Uterus (tissue), 3 donors: ENCODE measurements at regions not wholly inside any gene's neighbourhood (a gene's known extent, or its start where the extent isn't known, plus 50 kb on each side); places are given as distances from the start of the nearest gene placed in this dataset.

Experiments
- DNase-seq, 2 donors: peaks; one replicate each; pipeline ENCODE4 v3.0.0-alpha.2; 2019 to 2020
- H3K27ac ChIP-seq, 2 donors: fragments of 200-600 bp; sonication (generic); 1 replicate in 1 of 2; 2 replicates in 1 of 2; pipeline ENCODE4 v1.5.1; 2016 to 2018
- H3K27me3 ChIP-seq, 2 donors: fragments of 200-600 bp; sonication (generic); one replicate each; pipeline ENCODE4 v1.5.1; 2018 to 2019; ENCODE audit warnings: control low read depth in 1 of 2
- H3K36me3 ChIP-seq, 2 donors: fragments of 200-600 bp; sonication (generic); one replicate each; pipeline ENCODE4 v1.5.1; 2019; ENCODE audit warnings: control low read depth in 1 of 2
- H3K4me1 ChIP-seq, 2 donors: fragments of 200-600 bp; sonication (generic); one replicate each; pipeline ENCODE4 v1.5.1; 2018 to 2019; ENCODE audit warnings: control low read depth in 1 of 2
- H3K4me3 ChIP-seq, 2 donors: fragments of 200-600 bp; sonication (generic); 1 replicate in 1 of 2; 2 replicates in 1 of 2; pipeline ENCODE4 v1.5.1; 2018 to 2019; ENCODE audit warnings: mild to moderate bottlenecking in 1 of 2
- H3K9me3 ChIP-seq, 2 donors: fragments of 200-600 bp; sonication (generic); one replicate each; pipeline ENCODE4 v1.5.1; 2019; ENCODE audit warnings: control low read depth in 1 of 2
- CTCF ChIP-seq, 4 experiments: fragments of 200-600 bp in 2 of 4; fragments of 450-650 bp in 2 of 4; sonication (generic) in 2 of 4; IDR thresholded peaks; one replicate each; pipeline ENCODE4 v1.5.1; 2016 to 2019; ENCODE audit warnings: antibody characterized with exemption in 4 of 4, mild to moderate bottlenecking in 2 of 4, moderate library complexity in 1 of 4
- POLR2A ChIP-seq, 2 donors: fragments of 450-650 bp; IDR thresholded peaks; one replicate each; pipeline ENCODE4 v1.6.1; 2016; ENCODE audit warnings: antibody characterized with exemption in 2 of 2, mild to moderate bottlenecking in 1 of 2, moderate library complexity in 1 of 2
- intact Hi-C: fragments of 100-400 bp; cut with DNase I; formaldehyde crosslinking; loops from one replicate; pipeline ENCODE4 v1.15.1; 2023; ENCODE audit warnings: low total_unique reads
- donor health status: DM: yes; HTN: yes; CAD: no.

- no peaks in the 10 kb centered on the region for H3K27me3 ChIP-seq
- H3K27ac ChIP-seq = no peak overlapping the region
- DNase-seq = no peak
- H3K4me1 ChIP-seq = no peaks in the 10 kb centered on the region
- H3K4me3 ChIP-seq = no peak overlapping the region
- no peaks in the 10 kb centered on the region for H3K36me3 ChIP-seq
- intact Hi-C loops = no loop called here
- no peak for TF ChIP-seq POLR2A (IDR thresholded peaks at IDR 0.05)
- TF ChIP-seq CTCF (IDR thresholded peaks at IDR 0.05) = no peak
- H3K9me3 ChIP-seq = no peaks in the 10 kb centered on the region
Observed at GRCh38 chr3:139293665-139294023, 50.2 kb upstream of the MRPS22 start.
